HEK293T (cell line): ENCODE measurements at regions not wholly inside any gene's neighbourhood (a gene's known extent, or its start where the extent isn't known, plus 50 kb on each side); places are given as distances from the start of the nearest gene placed in this dataset.

Experiments used
- CTBP1 ChIP-seq: fragments of 450-650 bp; IDR thresholded peaks from 2 replicates; pipeline ENCODE4 v1.6.1; 2016; ENCODE audit warnings: borderline replicate concordance
- ELF4 ChIP-seq: fragments of 450-650 bp; IDR thresholded peaks from 2 replicates; pipeline ENCODE4 v1.6.1; 2017; ENCODE audit warnings: antibody characterized with exemption
- FOXA1 ChIP-seq: fragments of 450-650 bp; IDR thresholded peaks from 2 replicates; pipeline ENCODE4 v1.6.1; 2016; ENCODE audit warnings: mild to moderate bottlenecking
- FOXK2 ChIP-seq: fragments of 450-650 bp; IDR thresholded peaks from 2 replicates; pipeline ENCODE4 v1.6.1; 2016; ENCODE audit warnings: mild to moderate bottlenecking
- FOXM1 ChIP-seq: fragments of 450-650 bp; IDR thresholded peaks from 2 replicates; pipeline ENCODE4 v1.6.1; 2017; ENCODE audit warnings: mild to moderate bottlenecking, borderline replicate concordance
- NFRKB ChIP-seq: fragments of 450-650 bp; IDR thresholded peaks from 2 replicates; pipeline ENCODE4 v1.6.1; 2016; ENCODE audit warnings: mild to moderate bottlenecking, moderate library complexity
- PKNOX1 ChIP-seq: fragments of 450-650 bp; IDR thresholded peaks from 2 replicates; pipeline ENCODE4 v1.6.1; 2016
- SP1 ChIP-seq: fragments of 450-650 bp; IDR thresholded peaks from 2 replicates; pipeline ENCODE4 v1.6.1; 2017
- SUZ12 ChIP-seq: fragments of 450-650 bp; IDR thresholded peaks from 2 replicates; pipeline ENCODE4 v1.6.1; 2016; ENCODE audit warnings: mild to moderate bottlenecking
- TARDBP ChIP-seq: fragments of 450-650 bp; IDR thresholded peaks from 2 replicates; pipeline ENCODE4 v1.6.1; 2016

GRCh38 chr18:60018618-60019462, 119.0 kb downstream of the PMAIP1 start:
- TF ChIP-seq CTBP1 = no peak
- no peak for TF ChIP-seq TARDBP
- TF ChIP-seq SUZ12 = no peak
- no peak for TF ChIP-seq SP1
- no peak for TF ChIP-seq FOXK2
- TF ChIP-seq FOXM1 = no peak
- no peak for TF ChIP-seq FOXA1
- TF ChIP-seq NFRKB = no peak
- TF ChIP-seq PKNOX1 = no peak
- no peak for TF ChIP-seq ELF4
